ENCODE measurements at regions not wholly inside any gene's neighbourhood (a gene's known extent, or its start where the extent isn't known, plus 50 kb on each side); places are given as distances from the start of the nearest gene placed in this dataset.
A peak's percentile ranks its signal among the peaks of the same experiment; 100 is the strongest.

- H3K27me3 ChIP-seq (ENCODE audit: low read depth) = no peaks in the 10 kb centered on the region
- intact Hi-C loops (cut with DNase I) = no loop called here
- no peak overlapping the region for H3K27ac ChIP-seq
- H3K9me3 ChIP-seq = no peaks in the 10 kb centered on the region
- TF ChIP-seq CTCF (IDR thresholded peaks at IDR 0.05) = peak; percentile 52
- ATAC-seq (peak; percentile 67 to 80), DNase-seq (no peak)
- H3K4me3 ChIP-seq = no peak overlapping the region
- H3K36me3 ChIP-seq = no peaks in the 10 kb centered on the region
- peaks cover 3% of the 10 kb centered on the region for H3K4me1 ChIP-seq
Measured at GRCh38 chr11:22920939-22921565, 60.8 kb upstream of the CCDC179 start.

- DNase-seq (no peak), ATAC-seq (no peak)
- H3K27ac ChIP-seq = no peak overlapping the region
- intact Hi-C loops (cut with DNase I) = no loop called here
- no peak overlapping the region for H3K4me3 ChIP-seq
- no peaks in the 10 kb centered on the region for H3K9me3 ChIP-seq
- H3K36me3 ChIP-seq = no peaks in the 10 kb centered on the region
- H3K4me1 ChIP-seq = peaks cover 3% of the 10 kb centered on the region
- H3K27me3 ChIP-seq (ENCODE audit: low read depth) = no peaks in the 10 kb centered on the region
- no peak for TF ChIP-seq CTCF (IDR thresholded peaks at IDR 0.05)
Measured at GRCh38 chr11:22922672-22923071, 62.4 kb upstream of the CCDC179 start.

GRCh38 chr11:22923561-22923960, 63.3 kb upstream of the CCDC179 start:
- no peak overlapping the region for H3K4me3 ChIP-seq
- H3K9me3 ChIP-seq = no peaks in the 10 kb centered on the region
- no peak for TF ChIP-seq CTCF (IDR thresholded peaks at IDR 0.05)
- H3K27ac ChIP-seq = no peak overlapping the region
- ATAC-seq = no peak
- H3K4me1 ChIP-seq = peaks cover 3% of the 10 kb centered on the region
- H3K36me3 ChIP-seq = no peaks in the 10 kb centered on the region
- no peaks in the 10 kb centered on the region for H3K27me3 ChIP-seq (ENCODE audit: low read depth)
- intact Hi-C loops (cut with DNase I) = no loop called here
- no peak for DNase-seq

GRCh38 chr11:22926341-22926740, 66.1 kb upstream of the CCDC179 start:
- Histone ChIP-seq H3K4me3 (no peak overlapping the region), H3K4me1 (no peaks in the 10 kb centered on the region), H3K36me3 (no peaks in the 10 kb centered on the region), H3K27me3 (ENCODE audit: low read depth) (no peaks in the 10 kb centered on the region), H3K9me3 (no peaks in the 10 kb centered on the region), H3K27ac (no peak overlapping the region)
- no peak for DNase-seq
- no peak for TF ChIP-seq CTCF (IDR thresholded peaks at IDR 0.05)
- intact Hi-C loops (cut with DNase I) = no loop called here
- ATAC-seq = no peak

GRCh38 chr11:22927793-22928192, 67.5 kb upstream of the CCDC179 start:
- H3K36me3 ChIP-seq = no peaks in the 10 kb centered on the region
- ATAC-seq (no peak), DNase-seq (no peak)
- no peak overlapping the region for H3K27ac ChIP-seq
- H3K4me1 ChIP-seq = no peaks in the 10 kb centered on the region
- intact Hi-C loops (cut with DNase I) = no loop called here
- H3K27me3 ChIP-seq (ENCODE audit: low read depth) = no peaks in the 10 kb centered on the region
- H3K9me3 ChIP-seq = no peaks in the 10 kb centered on the region
- no peak for TF ChIP-seq CTCF (IDR thresholded peaks at IDR 0.05)
- no peak overlapping the region for H3K4me3 ChIP-seq

Data from lower lobe of right lung (tissue), 2 donors.